GM19324 (cell line): ENCODE measurements at regions not wholly inside any gene's neighbourhood (a gene's known extent, or its start where the extent isn't known, plus 50 kb on each side); places are given as distances from the start of the nearest gene placed in this dataset.
"Not testable (repeated sequence)": the region's sequence is repeated elsewhere in the genome, so short reads cannot be mapped to it uniquely, and the experiment has no call there.

Experiments
- ATAC-seq: cut with Tn5 transposase; IDR thresholded peaks from one replicate; pipeline ENCODE4 v1.9.1; 2021; ENCODE audit warnings: mild to moderate bottlenecking, moderate library complexity; ENCODE audit not compliant: unreplicated experiment, low FRiP score

DNA sequence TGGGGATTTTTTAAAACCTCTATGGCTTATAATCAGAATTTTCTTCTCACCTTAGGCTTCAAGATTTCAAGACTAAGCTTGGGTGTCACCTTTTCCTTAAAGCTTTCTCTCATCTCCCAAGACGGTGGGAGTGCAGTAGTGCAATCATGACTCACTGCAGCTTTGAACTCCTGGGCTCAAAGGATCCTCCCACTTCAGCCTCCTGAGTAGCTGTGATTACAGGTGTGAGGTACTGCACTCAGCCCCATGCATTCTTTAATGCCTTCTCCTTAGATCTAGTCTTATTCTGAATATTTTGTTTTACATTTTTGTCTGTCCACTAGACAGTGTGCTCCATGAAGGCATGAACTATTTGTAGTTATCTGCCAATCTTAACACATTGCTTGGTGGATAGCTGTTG lies 55.7 kb upstream of the FAT3 start:
- no peak for ATAC-seq

DNA sequence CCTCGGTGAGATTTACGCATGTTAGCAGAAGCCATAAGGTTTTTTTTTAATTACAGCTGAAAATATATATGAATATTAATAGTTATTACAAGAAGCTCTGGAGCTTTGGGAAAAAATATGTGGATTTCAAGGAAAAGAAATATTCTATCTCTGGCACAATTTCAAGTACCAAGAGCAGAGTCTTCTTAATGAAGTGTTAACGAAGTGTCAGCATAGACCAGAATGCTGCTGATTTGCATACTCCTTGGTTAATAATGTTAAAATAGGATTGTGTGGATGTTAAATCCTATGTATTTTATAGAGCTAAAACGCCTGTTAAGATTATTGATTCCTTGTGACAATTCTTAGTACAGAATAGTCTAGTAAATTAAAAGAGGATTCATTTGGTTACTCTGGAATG lies 57.0 kb upstream of the FAT3 start:
- ATAC-seq = no peak

DNA sequence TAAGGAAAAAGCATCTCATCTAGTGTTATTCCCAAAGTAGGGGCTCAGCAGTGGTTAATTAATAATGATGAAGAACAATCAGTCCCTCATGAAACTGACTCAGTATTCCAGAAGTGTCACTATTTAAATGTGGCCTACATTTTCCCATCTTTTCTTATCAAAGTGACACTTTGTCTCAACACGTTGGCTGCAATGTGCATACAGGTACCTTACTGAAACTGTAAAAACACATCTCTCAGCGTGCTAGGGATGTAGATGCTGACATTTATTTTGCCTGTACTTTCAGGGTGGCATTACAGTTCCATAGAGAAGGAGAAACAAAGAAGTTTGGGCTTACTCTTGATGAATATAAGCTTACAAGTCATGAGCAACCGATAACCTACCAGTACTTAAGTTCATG lies 58.3 kb upstream of the FAT3 start:
- no peak for ATAC-seq

DNA sequence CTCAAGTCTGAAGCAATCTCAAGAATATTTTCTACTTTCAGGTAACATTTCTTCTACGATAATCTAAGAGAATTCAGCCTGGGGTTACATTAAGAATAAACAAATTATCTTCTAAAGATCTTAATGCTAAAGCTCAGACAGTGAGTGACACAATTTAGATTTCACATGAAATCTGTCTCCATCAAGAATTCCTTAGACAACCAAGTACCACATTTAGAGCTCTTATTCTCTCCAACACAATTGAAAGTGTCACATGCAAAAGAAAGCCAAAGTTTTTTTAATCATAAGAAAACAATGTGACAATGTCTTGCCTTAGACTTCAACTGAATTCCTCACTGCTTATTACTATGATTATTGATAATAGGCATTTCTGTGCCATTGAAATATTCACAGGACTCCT lies 60.7 kb upstream of the FAT3 start:
- no peak for ATAC-seq

DNA sequence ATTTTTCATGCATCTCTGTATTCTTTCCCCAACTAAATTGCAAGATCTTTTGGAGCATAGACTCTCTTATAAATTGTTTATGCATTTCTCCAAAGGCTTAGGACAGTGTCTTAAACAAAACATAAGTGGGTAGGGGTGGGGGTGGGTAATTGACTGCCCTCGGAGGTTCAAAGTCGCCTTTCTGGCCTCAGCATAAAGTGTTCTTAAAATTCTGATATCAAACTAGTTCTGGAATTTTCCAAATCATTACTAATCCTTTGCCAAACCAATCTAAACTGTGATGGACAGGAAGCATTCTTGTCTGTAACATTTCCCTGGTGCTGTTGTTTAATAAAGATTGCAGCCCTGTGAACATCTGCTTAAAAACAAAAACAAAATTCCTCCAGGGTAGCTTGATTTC lies 61.8 kb upstream of the FAT3 start:
- ATAC-seq = no peak

DNA sequence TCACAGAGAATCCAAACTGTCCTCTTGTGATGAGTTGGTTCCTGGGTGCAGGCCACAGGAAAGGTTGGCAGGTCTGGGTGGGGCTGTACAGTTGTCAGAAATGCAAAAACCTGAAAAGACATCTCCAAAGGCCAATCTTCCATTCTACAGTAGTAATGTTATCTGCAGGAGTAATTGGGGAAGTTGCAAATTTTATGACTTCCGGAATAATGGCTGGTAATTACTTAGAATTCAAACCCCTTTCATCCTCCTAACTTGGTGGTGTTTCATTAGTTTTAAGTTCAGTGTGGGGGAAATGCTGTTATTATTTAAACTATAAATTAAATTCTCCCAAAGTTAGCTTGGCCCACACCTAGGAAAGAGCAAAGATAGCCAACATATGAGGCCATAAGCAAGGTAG lies 64.7 kb upstream of the FAT3 start:
- no peak for ATAC-seq

DNA sequence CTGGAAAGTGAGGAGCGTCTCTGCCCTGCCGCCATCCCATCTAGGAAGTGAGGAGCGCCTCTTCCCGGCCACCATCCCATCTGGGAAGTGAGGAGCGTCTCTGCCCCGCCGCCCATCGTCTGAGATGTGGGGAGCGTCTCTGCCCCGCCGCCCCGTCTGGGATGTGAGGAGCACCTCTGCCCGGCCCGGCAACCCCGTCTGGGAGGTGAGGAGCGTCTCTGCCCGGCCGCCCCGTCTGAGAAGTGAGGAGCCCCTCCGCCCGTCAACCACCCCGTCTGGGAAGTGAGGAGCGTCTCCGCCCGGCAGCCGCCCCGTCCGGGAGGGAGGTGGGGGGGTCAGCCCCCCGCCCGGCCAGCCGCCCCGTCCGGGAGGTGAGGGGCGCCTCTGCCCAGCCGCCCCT lies 67.2 kb upstream of the FAT3 start:
- ATAC-seq = not testable (repeated sequence)

DNA sequence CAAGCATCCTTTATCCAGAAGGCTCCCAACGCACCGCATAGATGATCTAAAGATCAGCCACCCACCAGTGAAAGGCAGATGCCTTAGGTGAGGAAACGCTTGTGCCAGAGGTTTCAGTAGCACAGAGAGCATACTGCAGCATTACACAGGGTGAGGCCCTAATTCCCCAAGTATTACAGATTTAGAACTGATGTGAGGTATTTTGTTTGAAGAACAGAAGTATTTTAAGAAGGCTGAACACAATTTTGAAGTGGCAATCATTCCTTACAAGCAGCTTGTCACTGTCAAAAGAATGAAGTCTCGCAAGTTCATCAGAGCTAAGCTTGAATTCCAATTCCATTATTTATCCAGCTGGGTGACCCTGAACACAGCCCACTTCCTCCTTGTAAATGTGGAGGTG lies 70.0 kb upstream of the FAT3 start:
- no peak for ATAC-seq

DNA sequence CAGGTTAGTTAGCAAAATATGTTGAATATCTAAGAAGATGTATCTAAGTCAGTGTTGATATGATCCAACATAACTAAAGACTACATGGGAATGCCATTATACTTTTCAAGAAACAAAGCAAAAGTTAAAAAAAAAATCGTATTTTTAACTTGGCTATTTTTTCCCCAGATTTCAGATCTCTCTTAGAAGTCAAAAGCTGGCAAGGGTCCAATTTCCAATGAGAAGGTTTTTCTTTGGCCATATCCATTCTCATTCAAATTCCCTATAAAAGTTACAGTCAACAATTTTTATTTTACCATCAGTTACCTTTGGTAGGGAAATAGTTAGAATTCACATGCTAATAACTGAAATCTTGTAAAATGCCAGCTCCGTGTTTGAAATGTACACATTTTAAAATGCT lies 70.5 kb upstream of the FAT3 start:
- no peak for ATAC-seq

DNA sequence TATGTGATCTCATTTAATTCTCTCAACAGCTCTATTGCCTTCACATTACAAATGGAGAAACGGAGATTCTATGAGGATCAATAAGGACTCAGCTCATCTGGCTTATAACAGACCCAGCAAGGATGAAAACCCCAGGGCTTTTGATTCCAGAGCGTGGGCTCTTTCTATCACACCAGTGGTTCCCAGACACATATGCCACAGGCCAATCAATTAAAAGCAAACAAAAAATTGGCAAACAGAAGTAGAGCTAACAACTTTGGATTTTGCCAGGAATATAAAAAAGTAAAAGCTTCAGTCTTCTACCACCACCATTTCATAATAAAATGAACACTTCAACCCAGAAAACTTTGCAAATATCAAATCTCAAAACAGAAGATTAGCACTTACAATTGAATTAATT lies 71.1 kb upstream of the FAT3 start:
- no peak for ATAC-seq

DNA sequence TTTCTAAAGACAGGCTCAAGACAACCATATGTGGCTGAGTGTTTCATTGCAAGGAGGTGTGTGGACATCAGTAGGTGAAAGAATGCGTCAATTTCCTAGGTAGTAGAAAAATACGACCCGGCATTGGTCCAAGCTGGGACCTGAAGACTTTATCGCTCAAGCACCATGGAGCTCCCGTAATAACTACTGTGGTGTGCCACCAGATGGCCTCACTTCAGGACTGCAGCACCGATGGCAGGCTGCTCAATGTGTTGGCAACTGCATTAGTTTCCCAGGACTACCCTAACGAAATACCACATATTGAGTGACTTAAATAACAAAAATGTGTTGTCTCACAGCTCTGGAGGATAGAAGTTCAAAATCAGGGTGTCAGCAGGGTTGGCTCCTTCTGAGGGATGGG lies 72.4 kb upstream of the FAT3 start:
- ATAC-seq = no peak

DNA sequence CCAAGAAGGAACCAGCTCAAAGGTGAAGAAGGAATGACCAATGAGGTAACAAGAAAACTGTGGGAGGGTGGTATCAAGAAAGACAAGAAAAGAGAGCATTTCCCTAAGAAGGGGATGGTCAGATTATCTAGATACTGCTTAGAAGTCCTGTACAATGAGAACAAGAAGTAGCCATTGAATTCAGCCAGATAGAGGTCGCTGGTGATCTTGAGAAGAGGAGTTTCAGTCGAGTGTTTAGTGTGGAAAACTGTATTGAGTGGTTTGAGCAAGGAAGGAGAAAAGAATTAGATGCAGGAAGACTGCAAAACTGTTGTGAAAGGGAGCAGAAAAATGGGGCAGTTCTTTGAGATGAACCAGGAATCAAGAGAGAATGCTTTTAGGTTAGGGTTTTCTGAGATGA lies 74.6 kb upstream of the FAT3 start:
- no peak for ATAC-seq

DNA sequence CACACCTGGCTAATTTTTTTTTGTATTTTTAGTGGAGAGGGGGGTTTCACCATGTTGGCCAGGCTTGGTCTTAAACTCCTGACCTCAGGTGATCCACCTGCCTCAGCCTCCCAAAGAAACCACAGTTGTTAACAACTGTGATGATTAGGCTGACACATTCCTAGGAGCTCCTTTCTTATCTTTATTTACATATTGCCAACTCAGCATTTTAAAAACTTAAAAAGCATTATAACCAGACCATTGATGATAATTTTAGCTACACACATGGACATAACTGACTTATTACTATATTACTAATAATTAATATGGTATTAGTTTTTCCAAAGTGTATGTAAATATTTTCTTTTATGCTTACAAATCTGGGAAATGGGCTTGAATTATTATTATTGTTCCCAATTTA lies 82.9 kb upstream of the FAT3 start:
- no peak for ATAC-seq

DNA sequence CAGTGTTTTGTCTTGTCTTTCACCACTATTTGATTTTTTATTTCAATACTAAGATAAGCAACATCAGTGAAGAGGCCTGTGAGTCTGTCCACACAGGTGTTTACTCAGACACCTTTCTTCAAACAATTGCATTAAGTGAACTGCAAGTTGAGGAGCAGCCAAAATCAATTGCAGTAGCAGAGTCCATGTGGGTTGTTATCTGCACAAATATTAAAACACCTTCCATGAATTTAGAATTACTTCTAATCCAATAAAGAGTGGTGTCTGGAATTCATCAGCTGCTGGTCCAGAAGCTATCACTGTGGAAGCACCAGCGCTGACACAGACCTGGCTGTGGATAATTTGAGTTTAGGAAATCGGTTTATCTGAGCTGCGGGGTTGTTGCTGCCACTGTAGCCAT lies 83.5 kb upstream of the FAT3 start:
- ATAC-seq = no peak

DNA sequence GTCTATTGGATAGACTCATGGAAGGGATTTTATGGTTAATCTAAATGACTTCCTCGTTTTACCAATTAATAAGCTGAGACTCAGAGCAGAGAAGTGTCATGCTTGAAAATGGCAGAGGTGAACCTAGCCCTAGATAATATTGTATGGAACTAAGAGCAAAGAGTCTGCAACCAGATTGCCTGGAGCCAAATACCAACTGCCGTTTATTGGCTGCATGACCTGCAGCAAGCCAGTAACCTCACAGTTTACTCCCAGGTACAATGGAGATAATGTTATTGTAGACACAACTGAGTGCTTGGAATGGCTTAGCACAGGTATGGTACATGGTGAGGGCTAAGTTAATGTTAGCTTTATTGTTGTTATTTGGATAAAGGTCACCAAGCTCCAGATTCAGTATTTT lies 84.6 kb upstream of the FAT3 start:
- no peak for ATAC-seq

DNA sequence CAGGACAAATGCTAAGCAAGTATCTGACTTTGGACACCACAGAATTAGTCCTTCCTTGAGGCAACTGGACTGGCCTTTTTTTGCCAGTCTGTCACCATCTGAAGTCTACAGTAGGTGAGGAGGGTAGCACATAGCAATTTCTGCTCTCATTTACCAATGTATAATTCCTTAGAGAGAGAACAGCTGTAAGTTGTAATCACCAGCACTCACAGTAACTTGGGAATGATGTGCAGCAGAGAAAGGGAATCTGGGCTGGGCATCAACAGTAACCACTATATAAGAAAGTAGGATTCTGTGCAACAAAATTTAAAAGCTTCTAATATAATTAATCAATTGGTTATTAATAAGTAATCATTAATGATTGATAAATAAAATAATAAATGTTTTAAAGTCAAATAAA lies 86.3 kb upstream of the FAT3 start:
- no peak for ATAC-seq

DNA sequence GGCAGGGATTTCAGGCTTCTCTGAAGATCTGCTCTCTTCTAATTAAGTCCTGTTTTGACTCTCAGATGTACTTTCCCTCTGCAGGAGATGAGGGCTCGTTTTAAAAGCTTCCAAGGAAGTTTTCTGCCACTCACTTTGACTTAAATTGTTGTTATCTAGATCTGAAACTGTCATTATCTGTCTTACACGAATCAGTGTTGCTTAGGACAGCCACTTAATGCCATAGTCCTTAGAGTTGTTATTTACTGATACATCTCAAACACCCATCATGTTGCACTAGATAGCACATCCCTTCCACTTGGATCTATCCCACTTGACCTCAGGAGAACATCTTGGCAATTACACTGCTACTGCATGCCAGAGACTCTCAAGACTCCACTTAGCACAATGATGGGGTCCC lies 86.9 kb upstream of the FAT3 start:
- ATAC-seq = no peak

DNA sequence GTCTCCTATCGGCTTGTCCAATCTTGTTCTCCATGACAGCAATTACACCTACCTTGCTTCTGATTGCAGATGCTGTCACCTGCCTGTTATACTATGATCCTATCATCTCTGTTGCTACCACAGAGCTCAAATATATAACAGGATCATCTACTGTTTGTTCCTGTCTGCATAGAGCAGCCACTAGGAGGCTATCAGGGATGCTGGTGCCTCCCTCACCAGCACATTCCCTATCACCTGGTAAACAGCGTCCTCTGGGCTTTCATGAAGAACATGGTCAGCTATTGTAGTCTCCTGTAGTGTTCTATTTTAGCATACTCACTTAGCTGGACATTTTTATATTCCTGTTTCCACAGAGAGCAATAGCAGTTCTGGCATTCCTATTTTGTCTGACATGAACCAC lies 87.8 kb upstream of the FAT3 start:
- ATAC-seq = no peak

DNA sequence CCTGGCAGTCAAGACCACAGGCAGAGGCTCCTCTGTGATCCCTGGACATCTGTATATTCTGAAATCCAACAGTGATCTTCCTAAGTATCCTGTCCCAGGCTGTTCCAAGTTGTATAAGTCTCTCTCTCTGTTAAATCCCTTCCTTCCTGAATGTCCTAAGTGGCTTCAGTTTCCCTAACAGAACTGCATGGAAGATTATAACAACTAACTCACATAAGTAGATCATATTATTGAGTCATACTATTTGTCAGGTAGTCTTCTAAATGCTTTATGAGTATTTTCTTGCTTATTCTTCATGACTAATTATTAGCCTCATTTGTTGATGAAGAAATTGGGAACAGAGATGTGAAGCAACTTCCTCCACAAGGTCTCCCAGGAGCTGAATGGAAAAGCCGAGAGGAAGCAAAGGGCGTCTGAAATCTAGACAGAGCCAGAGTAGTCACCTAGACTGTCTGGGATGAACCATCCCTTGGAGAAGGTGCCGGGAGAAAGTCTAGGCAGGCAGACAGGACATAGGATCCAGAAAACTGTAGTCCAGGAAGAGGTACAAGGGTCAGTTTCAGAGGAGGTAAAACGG lies 93.2 kb upstream of the FAT3 start:
- no peak for ATAC-seq

DNA sequence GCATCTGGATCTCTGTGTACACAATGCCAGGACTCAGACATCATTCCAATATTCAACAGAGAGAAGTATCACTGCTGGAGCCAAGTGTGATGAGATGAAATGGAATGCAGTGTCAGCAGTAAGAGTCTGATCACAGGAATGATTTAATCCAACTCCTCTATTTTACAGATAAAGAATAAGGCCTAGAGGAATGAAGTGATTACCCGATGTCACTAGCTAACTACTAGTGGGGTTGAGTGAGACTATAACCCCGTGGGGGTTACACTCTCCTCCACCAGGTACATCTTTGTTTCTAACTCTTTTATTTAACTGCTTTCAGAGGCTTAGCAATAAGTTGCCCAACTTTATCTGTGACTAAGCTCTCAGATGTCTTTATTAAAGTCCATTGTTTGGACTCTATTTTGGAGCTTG lies 94.2 kb upstream of the FAT3 start:
- ATAC-seq = no peak

DNA sequence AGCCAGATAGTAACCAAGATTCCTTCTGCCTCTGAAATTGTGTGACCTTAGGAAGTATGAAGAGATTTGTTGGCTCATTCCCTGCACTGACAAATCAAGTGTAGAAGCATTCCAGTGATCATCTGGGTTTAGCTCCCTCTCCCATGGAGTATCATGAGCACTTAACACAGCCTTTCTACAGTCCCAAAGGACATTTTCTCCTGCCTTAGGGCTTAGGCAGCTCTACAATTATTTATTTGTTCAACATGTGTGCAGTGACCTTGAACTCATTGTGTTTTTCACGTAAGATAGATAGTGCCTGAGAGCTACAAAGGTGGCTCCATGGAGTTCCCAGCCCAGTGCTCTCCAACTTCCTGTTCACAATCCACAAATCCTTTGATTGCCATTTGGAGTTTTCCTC lies 94.8 kb upstream of the FAT3 start:
- ATAC-seq = no peak

DNA sequence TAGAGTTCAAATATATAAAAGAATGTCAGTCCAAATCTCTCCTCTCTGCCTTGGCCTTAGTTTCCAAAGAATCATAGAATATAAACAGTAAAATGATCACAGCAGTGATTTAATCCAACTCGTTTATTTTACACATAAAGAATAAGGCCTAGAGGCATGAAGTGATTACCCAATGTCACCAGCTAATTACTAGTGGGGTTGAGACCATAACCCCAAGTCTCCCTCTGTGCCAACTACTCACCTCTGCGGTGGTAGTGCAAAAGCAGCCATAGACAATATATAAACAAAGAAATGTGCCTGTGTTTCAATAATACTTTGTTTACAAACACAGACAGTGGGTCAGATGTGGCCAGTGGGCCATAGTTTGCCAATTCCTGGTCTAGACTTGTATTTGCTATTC lies 96.6 kb upstream of the FAT3 start:
- ATAC-seq = no peak

DNA sequence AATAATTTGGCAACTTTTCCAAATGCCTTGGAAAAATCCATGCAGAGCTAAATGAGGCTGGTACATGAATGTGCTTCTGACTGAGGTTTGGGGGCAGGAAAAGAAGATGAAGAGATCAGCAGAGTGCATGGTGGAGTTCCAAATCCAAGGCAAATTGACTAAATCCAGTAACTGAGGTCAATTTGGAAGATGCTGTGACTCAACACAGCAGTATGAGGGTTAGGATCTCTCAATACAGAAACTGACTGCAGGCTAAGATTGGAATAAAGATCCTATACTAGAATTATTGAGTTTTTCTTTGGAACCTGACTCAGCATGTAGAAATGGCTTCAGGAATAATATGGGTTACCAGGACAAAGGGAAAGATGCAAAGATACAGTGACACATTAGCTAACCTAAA lies 99.3 kb upstream of the FAT3 start:
- no peak for ATAC-seq
